GM12892 (cell line): ENCODE measurements at regions not wholly inside any gene's neighbourhood (a gene's known extent, or its start where the extent isn't known, plus 50 kb on each side); places are given as distances from the start of the nearest gene placed in this dataset.

Experiments used
- POLR2A ChIP-seq: IDR thresholded peaks from 2 replicates; pipeline ENCODE4 v1.6.1; 2011; ENCODE audit warnings: low read depth, low read length, control low read depth
- POLR2AphosphoS5 ChIP-seq: IDR thresholded peaks from 2 replicates; pipeline ENCODE4 v1.6.1; 2011; ENCODE audit warnings: low read depth, low read length, control low read depth

- TF ChIP-seq POLR2A (no peak), POLR2AphosphoS5 (no peak)
Observed at GRCh38 chr7:110291430-110291829, 799.5 kb upstream of the LRRN3 start.
